NCI-H2081 (cell line): ENCODE measurements at regions not wholly inside any gene's neighbourhood (a gene's known extent, or its start where the extent isn't known, plus 50 kb on each side); places are given as distances from the start of the nearest gene placed in this dataset.
"Not testable (repeated sequence)": the region's sequence is repeated elsewhere in the genome, so short reads cannot be mapped to it uniquely, and the experiment has no call there.

Experiments
- DNase-seq, 2 experiments: peaks; one replicate each; lab custom pipeline; 2025; lab: John Stamatoyannopoulos, UW

GRCh38 chr14:65966188-65966587 is 520.0 kb upstream of the CCDC196 start:
- no peak for DNase-seq

- no peak for DNase-seq
Observed at GRCh38 chr14:65972346-65972870, 513.8 kb upstream of the CCDC196 start.

GRCh38 chr14:65972891-65973290 is 513.3 kb upstream of the CCDC196 start:
- no peak for DNase-seq

- DNase-seq, result no peak
Observed at GRCh38 chr14:65975865-65976264, 510.3 kb upstream of the CCDC196 start.

GRCh38 chr14:65976761-65977404 is 509.3 kb upstream of the CCDC196 start:
- DNase-seq, result no peak

- no peak for DNase-seq
Observed at GRCh38 chr14:65981192-65981843, 504.9 kb upstream of the CCDC196 start.

- DNase-seq, result no peak
Observed at GRCh38 chr14:65986041-65986440, 500.1 kb upstream of the CCDC196 start.

GRCh38 chr14:65989981-65990380 is 496.2 kb upstream of the CCDC196 start:
- DNase-seq, result no peak

GRCh38 chr14:65991104-65991503 is 495.1 kb upstream of the CCDC196 start:
- no peak for DNase-seq

- not testable (repeated sequence) for DNase-seq
Observed at GRCh38 chr14:65991935-65992334, 494.2 kb upstream of the CCDC196 start.

- DNase-seq, result no peak
Observed at GRCh38 chr14:65993103-65993502, 493.1 kb upstream of the CCDC196 start.

GRCh38 chr14:65993996-65994395 is 492.2 kb upstream of the CCDC196 start:
- DNase-seq, result no peak

GRCh38 chr14:65997347-65997746 is 488.8 kb upstream of the CCDC196 start:
- DNase-seq, result no peak

GRCh38 chr14:65999865-66000264 is 486.3 kb upstream of the CCDC196 start:
- DNase-seq, result no peak

- DNase-seq, result no peak
Observed at GRCh38 chr14:66000766-66001165, 485.4 kb upstream of the CCDC196 start.

- DNase-seq, result no peak
Observed at GRCh38 chr14:66001356-66001755, 484.8 kb upstream of the CCDC196 start.

GRCh38 chr14:66003082-66003730 is 483.0 kb upstream of the CCDC196 start:
- DNase-seq, result no peak

- DNase-seq, result no peak
Observed at GRCh38 chr14:66005900-66006434, 480.2 kb upstream of the CCDC196 start.

GRCh38 chr14:66008631-66009030 is 477.5 kb upstream of the CCDC196 start:
- no peak for DNase-seq

- no peak for DNase-seq
Observed at GRCh38 chr14:66009089-66009488, 477.1 kb upstream of the CCDC196 start.

- DNase-seq, result no peak
Observed at GRCh38 chr14:66010695-66011094, 475.5 kb upstream of the CCDC196 start.

- no peak for DNase-seq
Observed at GRCh38 chr14:66011855-66012254, 474.3 kb upstream of the CCDC196 start.

- not testable (repeated sequence) for DNase-seq
Observed at GRCh38 chr14:66013607-66014006, 472.6 kb upstream of the CCDC196 start.
